HG03066 (cell line): ENCODE measurements at regions not wholly inside any gene's neighbourhood (a gene's known extent, or its start where the extent isn't known, plus 50 kb on each side); places are given as distances from the start of the nearest gene placed in this dataset.
"Not testable (repeated sequence)": the region's sequence is repeated elsewhere in the genome, so short reads cannot be mapped to it uniquely, and the experiment has no call there.

Experiments
- ATAC-seq: cut with Tn5 transposase; IDR thresholded peaks from one replicate; pipeline ENCODE4 v1.9.1; 2021; ENCODE audit warnings: low read depth; ENCODE audit not compliant: unreplicated experiment

DNA sequence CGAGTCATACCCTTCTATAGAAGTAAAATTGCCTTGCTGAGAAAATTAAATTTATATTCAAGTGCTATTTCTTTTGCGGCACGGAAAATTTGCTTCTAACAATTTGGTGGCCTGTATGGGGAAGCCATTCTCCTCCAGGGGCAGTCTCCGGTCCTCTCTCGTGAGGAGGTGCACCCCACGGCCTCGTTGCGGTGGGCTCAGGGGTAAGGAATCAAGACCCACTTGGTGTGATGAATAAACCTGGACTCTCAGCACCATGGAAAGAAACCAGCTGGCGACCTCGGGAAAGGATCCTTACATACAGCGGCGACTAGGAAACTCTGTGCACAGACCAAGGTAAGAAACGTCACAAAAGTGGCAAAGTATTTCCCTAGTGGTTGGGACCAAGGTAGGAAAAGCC is 252.9 kb downstream of the DPY19L2 start:
- no peak for ATAC-seq

DNA sequence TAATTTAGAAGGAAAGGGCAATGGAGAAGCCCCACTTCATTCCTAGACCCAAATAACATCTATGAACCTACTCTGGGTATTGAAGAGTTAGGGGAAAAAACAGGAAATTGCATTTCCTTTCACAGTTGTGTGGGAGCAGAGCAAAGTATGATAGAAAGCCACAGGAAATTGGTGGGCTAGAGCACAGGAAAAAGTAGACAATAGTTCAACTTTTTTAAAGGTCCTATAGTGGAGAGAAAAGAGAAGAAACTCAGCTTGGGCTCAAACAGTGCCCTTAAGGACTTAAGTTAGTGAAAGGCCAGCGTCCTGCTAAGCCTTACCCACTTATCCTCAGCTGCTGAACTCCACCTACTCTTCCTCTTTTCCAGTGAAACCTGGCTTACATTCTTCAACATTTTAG is 258.1 kb downstream of the DPY19L2 start:
- no peak for ATAC-seq

DNA sequence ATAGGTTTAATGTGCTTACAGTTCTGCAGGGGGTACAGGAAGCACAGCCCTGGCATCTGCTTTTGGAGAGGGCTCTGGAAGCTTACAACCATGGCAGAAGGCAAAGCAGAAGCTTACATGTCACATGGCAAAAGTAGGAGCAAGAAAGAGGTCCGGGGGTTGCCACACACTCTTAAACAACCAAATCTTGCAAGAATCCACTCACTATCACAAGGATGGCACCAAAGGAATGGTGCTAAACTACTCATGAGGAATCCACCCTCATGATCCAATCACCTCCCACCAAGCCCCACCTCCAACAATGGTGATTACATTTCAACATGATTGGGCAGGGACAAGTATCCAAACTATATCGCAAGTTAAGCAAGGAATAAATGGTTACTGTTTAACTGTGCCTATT is 255.8 kb upstream of the AVPR1A start:
- ATAC-seq, result no peak

DNA sequence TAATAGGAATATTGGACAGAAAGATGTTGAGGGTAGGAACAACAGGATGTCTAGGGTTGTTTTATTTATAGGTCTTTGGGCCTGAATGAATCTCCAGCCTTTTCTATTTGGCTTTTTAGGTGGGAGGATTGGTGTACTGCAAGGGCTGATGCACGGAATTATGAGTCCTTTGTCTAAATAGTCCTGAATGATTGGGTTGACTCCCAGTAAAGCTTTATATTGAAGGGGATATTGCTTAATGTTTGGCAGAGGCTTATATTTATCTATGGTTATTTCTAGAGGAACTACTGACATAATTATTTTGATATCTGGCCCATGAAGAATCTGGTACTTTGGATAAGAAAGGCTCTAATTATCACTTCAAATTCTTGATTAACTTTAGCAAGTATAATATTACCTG is 253.6 kb upstream of the AVPR1A start:
- no peak for ATAC-seq

DNA sequence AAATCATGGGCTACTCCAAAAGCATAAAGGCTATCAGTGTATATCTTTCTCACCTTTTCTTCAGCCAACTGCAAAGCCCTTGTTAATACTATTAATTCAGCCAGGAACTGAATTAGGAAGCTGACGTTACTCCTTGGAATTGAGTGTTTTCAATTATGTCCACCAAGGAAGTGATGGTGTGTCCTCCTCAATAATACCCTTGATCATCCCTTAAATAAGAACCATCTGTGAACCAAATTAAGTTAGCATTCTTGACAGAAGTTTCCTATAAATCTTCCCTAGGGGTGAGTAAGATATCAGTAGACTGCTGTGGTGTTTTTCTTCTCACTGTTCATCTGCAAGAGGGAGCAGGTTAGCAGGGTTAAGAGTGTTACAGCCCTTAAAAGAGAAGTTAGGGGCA is 252.3 kb upstream of the AVPR1A start:
- ATAC-seq, result no peak

DNA sequence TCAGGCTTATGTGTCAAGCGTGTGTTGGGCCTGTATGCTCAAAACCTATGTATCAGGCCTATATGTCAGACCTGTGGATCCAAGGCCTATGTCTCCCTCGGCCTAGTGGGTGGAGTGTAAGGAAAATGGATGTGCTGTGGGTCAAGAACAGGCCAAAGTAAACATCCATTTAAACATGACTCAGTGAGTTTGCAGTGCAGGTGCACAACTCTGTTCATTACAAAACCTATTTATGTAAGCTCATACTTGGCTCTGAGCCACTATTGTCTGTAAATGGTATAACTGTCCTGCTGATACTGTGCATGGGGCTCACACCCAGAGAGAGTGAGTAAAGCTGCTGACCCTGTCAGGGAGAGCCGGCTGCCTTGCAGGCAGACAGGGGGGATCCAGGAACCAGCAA is 249.7 kb upstream of the AVPR1A start:
- no peak for ATAC-seq

DNA sequence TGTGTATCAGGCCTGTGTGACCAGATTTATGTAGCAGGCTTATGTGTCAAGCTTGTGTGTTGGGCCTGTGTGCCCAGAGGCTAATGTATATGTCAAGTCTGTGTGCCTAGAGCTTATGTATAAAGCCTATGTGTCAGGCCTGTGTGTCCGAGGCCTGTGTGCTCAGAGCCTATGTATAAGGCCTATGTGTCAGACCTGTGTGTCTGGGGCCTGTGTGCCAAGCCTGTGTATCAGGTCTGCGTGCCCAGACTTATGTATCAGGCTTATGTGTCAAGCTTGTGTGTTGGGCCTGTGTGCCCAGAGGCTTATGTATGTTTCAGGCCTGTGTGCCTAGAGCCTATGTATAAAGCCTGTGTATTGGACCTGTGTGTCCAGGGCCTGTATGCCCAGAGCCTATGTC is 249.3 kb upstream of the AVPR1A start:
- no peak for ATAC-seq

DNA sequence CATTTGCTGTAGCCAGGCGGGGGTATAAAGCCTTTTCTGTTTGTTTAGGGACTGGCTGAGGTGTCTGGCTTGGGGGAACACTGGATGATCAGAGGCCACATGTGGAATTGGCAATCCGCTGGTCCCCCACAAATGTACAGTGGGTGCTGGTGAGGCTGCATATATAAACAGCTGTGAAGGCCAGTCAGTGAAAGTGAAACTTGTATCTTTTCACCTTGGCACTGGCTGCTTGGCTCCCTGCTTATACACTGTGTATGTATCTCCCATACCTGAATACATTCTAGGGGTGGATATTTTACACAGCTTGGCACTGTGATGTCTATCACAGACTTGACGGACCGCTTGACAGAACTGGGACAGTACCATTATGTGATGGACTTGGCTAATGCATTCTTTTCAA is 246.8 kb upstream of the AVPR1A start:
- no peak for ATAC-seq

DNA sequence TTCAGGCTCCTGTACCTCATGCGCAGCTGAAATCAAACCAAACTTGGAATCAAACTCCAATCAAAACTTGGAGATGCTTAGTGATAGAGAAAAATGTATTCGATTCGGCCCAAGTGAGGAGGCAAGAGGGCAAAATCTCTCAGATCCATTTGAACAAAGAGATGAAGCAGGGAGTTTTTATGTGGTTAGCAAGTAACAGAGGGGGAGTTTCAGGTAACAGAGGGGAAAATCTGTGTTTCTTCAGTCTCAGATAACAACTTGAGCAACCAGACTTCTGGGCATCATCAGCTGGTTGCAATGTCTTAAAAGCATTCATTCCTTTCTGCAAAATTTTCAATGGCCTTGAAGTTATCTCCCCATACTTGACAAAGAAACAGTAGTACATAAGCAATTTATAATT is 245.1 kb upstream of the AVPR1A start:
- no peak for ATAC-seq

DNA sequence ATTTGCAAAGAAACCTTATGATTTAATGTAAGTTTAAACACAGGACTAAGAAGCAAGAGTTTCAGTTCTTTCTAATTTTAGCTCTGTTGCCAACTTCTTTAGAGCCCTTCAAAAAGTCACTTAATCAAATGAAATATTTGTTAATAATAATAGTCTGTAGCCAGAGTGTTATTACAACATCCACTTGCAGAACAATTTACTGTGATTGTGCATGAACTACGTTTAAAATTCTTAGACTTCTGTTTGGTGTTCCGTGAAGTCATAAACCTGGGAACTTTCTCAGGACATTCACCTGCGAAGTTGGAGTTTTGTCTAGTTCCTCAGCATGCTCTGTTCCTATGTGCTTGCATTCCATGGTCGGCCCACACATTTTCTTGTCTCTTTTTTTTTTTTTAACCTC is 244.0 kb upstream of the AVPR1A start:
- no peak for ATAC-seq

DNA sequence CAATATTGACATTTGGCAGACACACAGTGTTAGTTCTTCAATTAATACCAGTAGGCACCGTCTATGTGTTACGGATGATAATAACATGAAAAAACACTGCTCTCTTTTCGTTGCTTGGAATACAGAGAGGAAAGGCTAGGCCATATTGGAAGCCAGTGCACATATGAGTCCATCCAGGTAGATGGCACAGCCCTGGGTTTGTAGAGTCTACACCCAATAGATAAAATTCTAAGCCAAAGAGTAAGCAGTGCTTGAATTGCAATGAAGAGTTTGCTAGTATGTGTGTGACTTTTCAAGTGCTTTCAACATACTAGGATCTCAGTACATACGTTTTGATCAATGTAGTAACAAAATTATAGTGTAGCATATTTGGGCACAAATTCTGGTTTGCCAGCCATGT is 243.3 kb upstream of the AVPR1A start:
- ATAC-seq, result no peak

DNA sequence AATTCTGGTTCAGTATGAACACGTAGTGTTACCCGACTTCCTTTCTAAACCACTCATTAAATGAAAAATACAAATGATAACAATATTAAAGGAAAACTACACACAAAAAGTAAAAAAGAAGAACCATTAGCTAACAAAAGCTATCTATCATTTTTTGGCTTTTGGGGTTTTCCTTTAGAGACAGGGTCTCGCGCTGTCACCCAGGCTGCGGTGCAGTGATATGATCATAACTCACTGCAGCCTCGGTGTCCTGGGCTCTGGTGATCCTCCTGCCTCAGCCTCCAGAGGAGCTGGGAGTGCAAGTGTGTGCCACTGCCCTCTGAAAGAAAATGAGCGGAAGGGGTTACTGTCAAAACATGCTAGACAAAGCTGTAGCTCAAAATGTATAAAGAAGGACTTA is 238.2 kb upstream of the AVPR1A start:
- ATAC-seq, result no peak

DNA sequence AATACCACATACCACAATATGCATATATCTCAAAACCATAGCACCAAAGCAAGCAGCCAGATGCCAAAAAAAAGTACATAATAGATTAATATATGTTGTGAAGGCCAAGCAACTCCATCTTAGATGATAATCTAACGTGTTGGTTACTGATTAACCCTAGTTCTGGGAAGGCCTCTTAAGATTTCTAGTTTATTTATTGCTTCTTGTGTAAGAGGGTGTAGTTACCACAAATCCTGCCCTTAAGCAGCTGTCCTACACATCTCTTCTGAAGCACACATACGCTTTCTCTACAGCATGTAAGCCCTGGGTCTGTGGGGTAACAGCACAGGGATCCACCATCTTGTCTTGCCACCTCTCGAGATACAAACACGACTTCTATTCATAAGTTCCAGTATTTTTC is 236.8 kb upstream of the AVPR1A start:
- no peak for ATAC-seq

DNA sequence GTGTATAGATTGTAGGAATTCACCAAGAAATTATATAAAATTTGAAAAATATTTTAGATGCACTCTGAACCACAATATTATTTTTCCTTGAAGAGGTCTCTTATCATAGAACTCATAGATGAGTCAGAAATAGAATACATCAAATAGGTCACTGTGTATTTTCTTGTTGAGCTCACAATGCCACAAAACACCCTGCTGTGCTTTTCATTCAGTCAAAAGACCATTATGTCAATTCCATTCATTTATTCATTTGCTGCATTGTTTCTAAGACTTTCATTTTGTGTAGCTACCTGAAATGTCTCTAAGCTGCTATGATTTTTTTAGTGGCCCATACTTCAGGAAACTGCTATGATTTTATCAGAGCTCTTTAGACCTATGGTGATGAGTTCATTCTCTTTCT is 231.9 kb upstream of the AVPR1A start:
- ATAC-seq, result no peak

DNA sequence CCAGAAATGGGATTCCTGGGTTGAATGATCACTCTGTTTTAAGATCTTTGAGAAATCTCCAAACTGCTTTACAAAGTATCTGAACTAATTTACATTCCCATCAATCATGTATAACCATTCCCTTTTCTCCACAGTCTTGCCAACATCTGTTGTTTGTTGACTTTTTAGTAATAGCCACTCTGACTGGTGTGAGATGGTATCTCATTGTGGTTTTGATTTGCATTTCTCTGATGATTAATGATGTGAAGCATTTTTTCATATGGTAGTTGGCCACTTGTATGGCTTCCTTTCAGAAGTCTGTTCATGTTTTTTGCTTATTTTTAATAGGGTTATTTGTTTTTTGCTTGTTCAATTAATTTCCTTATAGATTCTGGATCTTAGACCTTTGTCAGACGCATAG is 211.8 kb upstream of the AVPR1A start:
- no peak for ATAC-seq

DNA sequence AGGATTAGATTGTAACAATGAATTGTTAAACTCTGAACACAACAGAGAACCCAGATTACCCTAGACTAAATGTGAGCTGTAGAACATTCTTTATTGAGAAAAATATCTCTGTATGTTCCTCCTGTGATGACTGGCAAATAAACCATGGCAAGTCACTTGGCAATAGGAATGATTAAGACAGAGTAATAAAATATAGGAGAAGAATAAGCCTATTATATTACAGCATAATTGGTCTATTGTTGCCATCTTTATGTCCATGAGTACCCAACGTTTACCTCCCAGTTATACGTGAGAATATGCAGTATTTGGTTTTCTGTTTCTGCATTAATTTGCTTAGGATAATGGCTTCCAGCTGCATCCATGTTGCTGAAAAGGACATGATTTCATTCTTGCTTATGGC is 211.2 kb upstream of the AVPR1A start:
- no peak for ATAC-seq

DNA sequence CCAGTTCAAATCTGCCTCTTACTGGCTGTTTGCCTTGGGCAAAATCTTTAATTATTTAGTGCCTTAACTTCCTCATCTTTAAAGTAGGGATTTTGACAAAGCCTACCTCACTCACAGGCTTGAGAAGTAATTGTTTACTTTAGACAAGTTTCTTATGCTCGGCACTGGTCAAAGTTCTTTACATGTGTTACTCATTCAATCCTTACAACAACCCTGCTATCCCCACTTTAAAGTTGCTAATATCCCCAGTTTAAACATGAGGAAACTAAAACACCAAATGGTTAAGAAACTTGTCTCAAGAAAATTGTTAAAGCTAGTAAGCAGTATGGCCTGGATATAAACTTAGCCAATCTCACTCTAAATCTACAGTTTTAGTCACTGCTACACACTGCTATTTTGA is 204.0 kb upstream of the AVPR1A start:
- no peak for ATAC-seq

DNA sequence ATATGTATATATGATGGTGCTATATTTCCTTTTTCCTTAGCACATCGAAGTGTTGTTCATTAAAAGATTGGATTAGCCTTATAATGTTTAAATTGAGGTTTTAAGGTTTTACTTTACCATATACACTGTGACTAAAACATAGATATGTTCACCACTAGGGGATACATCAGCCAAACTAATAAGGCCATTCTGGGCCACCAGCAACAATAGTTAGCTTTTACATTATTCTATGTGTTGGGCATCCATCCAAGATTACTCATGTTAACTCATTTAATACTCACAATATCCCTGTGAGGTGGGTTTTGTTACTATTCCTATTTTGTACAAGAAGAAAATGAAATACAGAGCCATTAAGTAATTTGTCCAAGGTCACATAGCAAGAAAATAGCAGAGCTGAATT is 202.6 kb upstream of the AVPR1A start:
- ATAC-seq, result no peak

DNA sequence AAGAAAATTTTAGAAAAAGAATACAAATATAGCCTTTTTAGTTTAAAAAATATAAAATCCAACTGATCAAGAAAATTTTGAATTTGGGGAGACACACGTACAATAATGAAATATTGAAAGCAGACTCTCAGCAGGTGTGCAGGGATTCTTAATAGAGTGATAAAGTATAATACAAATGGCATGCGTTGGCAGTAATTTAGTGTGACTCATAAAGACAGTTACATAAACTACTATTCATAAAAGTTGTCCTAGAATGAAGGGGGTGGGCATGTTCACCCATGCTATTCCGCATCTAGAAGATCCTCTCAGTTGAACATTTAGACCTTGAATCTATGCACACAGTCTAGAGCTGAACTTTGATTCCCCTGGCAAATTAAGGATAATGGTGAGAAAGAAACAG is 200.4 kb upstream of the AVPR1A start:
- ATAC-seq, result no peak

DNA sequence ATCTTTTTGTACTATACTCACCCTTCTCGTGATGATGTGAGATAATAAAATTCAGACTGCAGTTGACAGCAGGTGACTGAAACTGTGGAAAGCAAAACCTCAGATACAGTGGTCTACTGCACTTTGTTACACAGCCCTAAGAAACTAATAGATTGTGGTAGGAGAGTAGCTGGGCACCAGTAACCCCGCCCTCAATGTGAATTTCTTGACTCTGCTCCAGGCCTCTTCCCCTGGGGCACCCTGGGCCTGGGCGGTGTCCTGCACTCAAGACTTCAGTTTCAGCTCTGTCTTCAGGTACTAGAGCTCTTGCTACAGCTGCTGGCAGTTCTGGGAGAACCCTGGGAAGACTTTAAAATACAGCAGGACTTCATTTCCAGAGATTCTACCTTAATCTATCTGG is 197.6 kb upstream of the AVPR1A start:
- ATAC-seq, result no peak

DNA sequence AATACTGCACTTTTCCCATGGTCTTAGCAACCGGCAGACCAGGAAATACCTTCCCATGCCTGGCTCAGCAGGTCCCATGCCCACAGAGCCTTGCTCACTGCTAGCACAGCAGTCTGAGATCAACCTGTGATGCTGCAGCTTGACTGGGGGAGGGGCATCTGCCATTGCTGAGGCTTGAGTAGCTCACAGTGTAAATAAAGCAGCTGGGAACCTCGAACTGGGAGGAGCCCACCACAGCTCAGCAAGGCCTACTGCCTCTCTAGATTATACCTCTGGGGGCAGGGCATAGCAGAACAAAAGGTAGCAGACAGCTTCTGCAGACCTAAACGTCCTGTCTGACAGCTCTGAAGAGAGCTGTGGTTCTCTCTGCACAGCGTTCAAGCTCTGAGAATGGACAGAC is 186.2 kb upstream of the AVPR1A start:
- not testable (repeated sequence) for ATAC-seq

DNA sequence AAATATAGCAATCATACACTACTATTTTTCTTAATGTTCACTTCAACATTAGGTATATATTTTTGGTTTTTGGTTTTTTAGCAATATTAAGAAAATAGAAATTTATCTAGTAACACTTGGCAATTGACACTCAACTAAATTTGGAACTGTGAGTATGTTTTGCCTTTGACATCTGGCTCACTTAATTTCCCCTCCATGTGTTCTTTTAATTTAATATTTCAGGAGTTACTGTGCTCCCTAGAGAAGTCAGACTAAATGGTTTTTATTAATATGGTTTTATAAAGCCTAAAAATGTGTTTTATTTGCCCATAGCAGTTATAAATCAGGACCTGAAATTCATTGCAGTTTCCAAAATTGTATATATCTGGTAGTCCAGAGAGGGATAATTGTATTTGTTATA is 175.3 kb upstream of the AVPR1A start:
- no peak for ATAC-seq

DNA sequence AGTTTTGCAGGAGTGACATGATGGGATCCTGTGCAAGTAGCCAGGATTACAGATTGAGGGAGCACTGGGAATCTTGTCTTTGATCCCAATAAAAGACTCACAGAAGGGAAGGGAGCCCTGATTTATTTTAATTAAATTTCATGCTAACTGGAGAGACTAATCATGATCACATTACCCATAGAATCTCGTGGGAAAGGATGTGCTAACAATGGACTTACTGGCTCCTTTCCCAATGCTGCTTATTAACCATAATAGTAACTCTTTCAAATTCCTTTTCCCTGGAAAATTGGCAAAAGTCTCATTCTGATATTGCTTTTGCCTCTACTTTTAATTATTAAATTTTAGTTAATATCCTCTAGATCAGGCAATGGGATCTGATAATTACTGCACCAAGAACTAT is 174.8 kb upstream of the AVPR1A start:
- no peak for ATAC-seq

DNA sequence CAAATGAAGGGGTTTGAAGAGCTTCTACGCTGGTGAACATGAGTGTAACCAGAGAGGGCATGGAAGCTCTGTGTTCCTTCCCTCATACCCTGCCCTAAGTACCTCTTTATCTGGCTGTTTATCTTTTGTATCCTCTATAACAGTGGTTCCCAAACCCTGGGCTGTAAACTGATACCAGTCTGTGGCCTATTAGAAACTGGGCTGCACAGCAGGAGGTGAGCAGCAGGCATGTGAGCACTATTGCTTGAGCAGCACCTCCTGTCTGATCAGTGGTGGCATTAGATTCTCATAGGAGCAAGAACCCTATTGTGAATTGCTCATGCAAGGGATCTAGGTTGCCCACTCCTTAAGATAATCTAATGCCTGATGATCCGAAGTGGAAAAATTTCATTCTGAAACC is 172.9 kb upstream of the AVPR1A start:
- ATAC-seq, result no peak
